Activated B cell treated with CpG ODN at 0.5 μM for 24 hours (primary cell): ENCODE measurements at regions not wholly inside any gene's neighbourhood (a gene's known extent, or its start where the extent isn't known, plus 50 kb on each side); places are given as distances from the start of the nearest gene placed in this dataset.
A peak's percentile ranks its signal among the peaks of the same experiment; 100 is the strongest.

ENCODE experiments used
- ATAC-seq: fragments of 200-7000 bp; cut with Tn5 transposase; one replicate; pipeline ENCODE4 v1.10.0; 2021; ENCODE audit warnings: low read depth, mild to moderate bottlenecking, moderate library complexity
- CTCF ChIA-PET: fragments of 350-600 bp; sonication (Branson Sonifier 250); formaldehyde crosslinking; loops from one replicate; lab custom pipeline; 2021; ENCODE audit warnings: antibody characterized with exemption; lab: Charles Lee
- POLR2A ChIA-PET: fragments of 350-600 bp; sonication (Branson Sonifier 250); formaldehyde crosslinking; loops from one replicate; lab custom pipeline; 2021; ENCODE audit warnings: antibody characterized with exemption; lab: Charles Lee
- DNase-seq: peaks from one replicate; pipeline ENCODE4 v3.0.0; 2022
- H3K27ac Mint-ChIP-seq: one replicate; pipeline ENCODE4 v1.8.0; 2020; ENCODE audit warnings: mixed read lengths
- H3K27me3 Mint-ChIP-seq: one replicate; pipeline ENCODE4 v1.8.0; 2021; ENCODE audit warnings: mixed read lengths
- H3K36me3 Mint-ChIP-seq: one replicate; pipeline ENCODE4 v1.8.0; 2021; ENCODE audit warnings: low read depth, mixed read lengths
- H3K4me1 Mint-ChIP-seq: one replicate; pipeline ENCODE4 v1.8.0; 2021; ENCODE audit warnings: mixed read lengths
- H3K4me3 Mint-ChIP-seq: one replicate; pipeline ENCODE4 v1.8.0; 2020; ENCODE audit warnings: mild to moderate bottlenecking, mixed read lengths
- H3K9me3 Mint-ChIP-seq: one replicate; pipeline ENCODE4 v1.8.0; 2020; ENCODE audit warnings: mixed read lengths
- CTCF ChIP-seq: fragments of 200-600 bp; IDR thresholded peaks from one replicate; pipeline ENCODE4 v1.8.0; 2022; ENCODE audit warnings: antibody characterized with exemption, mild to moderate bottlenecking
- intact Hi-C: fragments of 100-400 bp; cut with micrococcal nuclease; formaldehyde crosslinking; loops from one replicate; pipeline ENCODE4 v1.15.1; 2024

DNA sequence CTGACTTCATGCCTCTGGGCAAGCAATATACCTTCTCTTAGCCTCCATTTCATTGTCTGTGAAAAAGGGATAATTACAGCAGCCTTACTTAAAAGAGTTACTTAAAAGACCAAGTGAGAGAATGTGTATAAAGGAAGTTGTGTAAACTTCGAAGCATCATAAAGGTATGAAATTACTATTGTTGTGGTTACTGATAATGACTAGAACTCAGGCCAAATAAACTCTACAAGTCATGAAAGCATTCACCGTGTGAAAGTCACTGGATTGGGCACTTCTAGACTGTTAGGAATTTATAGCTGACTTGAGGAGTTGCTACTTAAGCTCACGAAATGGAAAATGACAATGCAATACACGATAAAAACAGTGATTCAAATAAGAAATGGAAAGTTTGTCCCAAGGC is 67.4 kb upstream of the HAAO start:
- no peaks in the 10 kb centered on the region for H3K27me3 Mint-ChIP-seq
- no peak overlapping the region for H3K27ac Mint-ChIP-seq
- ATAC-seq (no peak), DNase-seq (no peak)
- ChIA-PET POLR2A (no interaction called here), CTCF (interaction anchor here (1.0 to 2.0 kb wide), 8 partner anchors 22 to 717 kb away, joined by 3 to 14 read pairs (median 4); no protein-coding TSS in a partner anchor)
- TF ChIP-seq CTCF: no peak
- intact Hi-C loops: loop anchor here (1.0 to 2.0 kb wide), 5 partner anchors 369 to 750 kb away; no protein-coding TSS in a partner anchor
- no peaks in the 10 kb centered on the region for H3K36me3 Mint-ChIP-seq
- H3K9me3 Mint-ChIP-seq: peaks cover 8% of the 10 kb centered on the region
- H3K4me1 Mint-ChIP-seq: no peaks in the 10 kb centered on the region
- H3K4me3 Mint-ChIP-seq: no peak overlapping the region

- H3K4me1 Mint-ChIP-seq: no peaks in the 10 kb centered on the region
- CTCF ChIA-PET: interaction anchor here (1.0 to 2.0 kb wide), 6 partner anchors 23 to 718 kb away, joined by 3 to 14 read pairs (median 6); no protein-coding TSS in a partner anchor
- no peak for DNase-seq
- H3K27ac Mint-ChIP-seq: no peak overlapping the region
- TF ChIP-seq CTCF: peak; percentile 42
- no peaks in the 10 kb centered on the region for H3K27me3 Mint-ChIP-seq
- no peak overlapping the region for H3K4me3 Mint-ChIP-seq
- POLR2A ChIA-PET: no interaction called here
- peaks cover 8% of the 10 kb centered on the region for H3K9me3 Mint-ChIP-seq
- intact Hi-C loops: loop anchor here (1.0 to 2.0 kb wide), 5 partner anchors 370 to 750 kb away; no protein-coding TSS in a partner anchor
- ATAC-seq: no peak
- H3K36me3 Mint-ChIP-seq: no peaks in the 10 kb centered on the region
Observed at GRCh38 chr2:42859006-42859552, 66.7 kb upstream of the HAAO start.

DNA sequence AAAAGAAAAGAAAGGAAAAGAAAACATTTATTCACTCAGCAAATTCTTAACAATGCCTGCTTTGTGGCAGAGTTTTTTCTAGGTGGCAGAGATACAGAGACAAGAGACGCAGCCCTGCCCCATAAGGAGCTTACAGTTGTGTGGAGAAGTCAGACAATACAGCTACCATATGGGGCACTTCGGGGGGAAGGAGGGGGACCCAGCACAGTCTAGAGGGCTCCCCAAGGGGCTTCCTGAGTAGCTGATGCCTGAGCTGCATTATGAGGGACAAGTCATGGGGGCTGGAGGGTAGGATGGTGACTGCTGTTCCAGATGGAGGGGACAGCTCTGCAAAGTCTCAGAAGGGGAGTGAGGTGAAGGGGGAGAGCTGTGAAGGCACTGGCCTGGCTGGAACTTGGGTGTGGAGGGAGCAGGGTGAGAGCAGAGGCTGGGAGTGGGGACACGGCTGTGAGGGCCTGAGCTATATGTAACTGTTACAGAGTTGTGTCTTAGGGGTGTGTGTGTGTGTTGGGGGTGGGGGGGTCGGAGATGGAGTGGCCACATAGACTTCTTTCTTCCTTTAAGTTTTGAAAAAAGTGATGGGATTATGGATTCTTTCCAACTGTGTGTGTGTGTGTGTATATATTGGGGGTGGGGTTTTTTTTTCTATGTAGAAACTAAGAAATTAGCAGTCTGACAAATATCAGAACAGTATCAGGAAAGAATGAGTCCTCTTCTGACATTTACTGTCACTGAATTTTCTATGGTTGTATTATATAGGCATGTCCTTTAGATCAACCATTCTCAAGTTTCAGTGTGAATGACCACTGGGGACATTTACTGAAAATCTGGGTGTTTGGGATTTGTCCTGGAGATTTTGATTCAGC is 66.0 kb upstream of the HAAO start:
- Mint-ChIP-seq H3K27ac (no peak overlapping the region), H3K27me3 (no peaks in the 10 kb centered on the region), H3K9me3 (peaks cover 8% of the 10 kb centered on the region), H3K4me3 (no peak overlapping the region), H3K4me1 (no peaks in the 10 kb centered on the region), H3K36me3 (no peaks in the 10 kb centered on the region)
- ATAC-seq: no peak
- intact Hi-C loops: loop anchor here (1.0 to 2.0 kb wide), 5 partner anchors 370 to 751 kb away; no protein-coding TSS in a partner anchor
- ChIA-PET POLR2A (no interaction called here), CTCF (interaction anchor here (0.6 to 2.0 kb wide), 5 partner anchors 36 to 750 kb away, joined by 3 to 9 read pairs (median 5); no protein-coding TSS in a partner anchor)
- DNase-seq: no peak
- TF ChIP-seq CTCF: no peak

- DNase-seq (no peak), ATAC-seq (no peak)
- intact Hi-C loops: no loop called here
- Mint-ChIP-seq H3K36me3 (no peaks in the 10 kb centered on the region), H3K27ac (no peak overlapping the region), H3K4me1 (no peaks in the 10 kb centered on the region), H3K9me3 (peaks cover 8% of the 10 kb centered on the region), H3K27me3 (no peaks in the 10 kb centered on the region), H3K4me3 (no peak overlapping the region)
- ChIA-PET POLR2A (no interaction called here), CTCF (no interaction called here)
- TF ChIP-seq CTCF: no peak
Observed at GRCh38 chr2:42856891-42857632, 64.7 kb upstream of the HAAO start.
